ENCODE measurements at regions not wholly inside any gene's neighbourhood (a gene's known extent, or its start where the extent isn't known, plus 50 kb on each side); places are given as distances from the start of the nearest gene placed in this dataset.
"Not testable (repeated sequence)": the region's sequence is repeated elsewhere in the genome, so short reads cannot be mapped to it uniquely, and the experiment has no call there.

GRCh38 chr3:83251490-83251889, 1490.0 kb upstream of the GBE1 start:
- no peak for DNase-seq (ENCODE audit: low read depth in 4 of 4, low spot score in 1 of 4)

GRCh38 chr3:83250613-83251012, 1489.2 kb upstream of the GBE1 start:
- no peak for DNase-seq (ENCODE audit: low read depth in 4 of 4, low spot score in 1 of 4)

GRCh38 chr3:83248454-83248853, 1487.0 kb upstream of the GBE1 start:
- DNase-seq (ENCODE audit: low read depth in 4 of 4, low spot score in 1 of 4): no peak

- no peak for DNase-seq (ENCODE audit: low read depth in 4 of 4, low spot score in 1 of 4)
Observed at GRCh38 chr3:83235180-83235814, 1473.9 kb upstream of the GBE1 start.

GRCh38 chr3:83233715-83234114, 1472.3 kb upstream of the GBE1 start:
- DNase-seq (ENCODE audit: low read depth in 4 of 4, low spot score in 1 of 4): no peak

GRCh38 chr3:83230841-83231240, 1469.4 kb upstream of the GBE1 start:
- DNase-seq (ENCODE audit: low read depth in 4 of 4, low spot score in 1 of 4): no peak

GRCh38 chr3:83230376-83230775, 1468.9 kb upstream of the GBE1 start:
- DNase-seq (ENCODE audit: low read depth in 4 of 4, low spot score in 1 of 4): no peak

- DNase-seq (ENCODE audit: low read depth in 4 of 4, low spot score in 1 of 4): no peak
Observed at GRCh38 chr3:83226751-83227150, 1465.3 kb upstream of the GBE1 start.

GRCh38 chr3:83224101-83224868, 1462.8 kb upstream of the GBE1 start:
- no peak for DNase-seq (ENCODE audit: low read depth in 4 of 4, low spot score in 1 of 4)

- DNase-seq (ENCODE audit: low read depth in 4 of 4, low spot score in 1 of 4): no peak
Observed at GRCh38 chr3:83218383-83219200, 1457.1 kb upstream of the GBE1 start.

- not testable (repeated sequence) for DNase-seq (ENCODE audit: low read depth in 4 of 4, low spot score in 1 of 4)
Observed at GRCh38 chr3:83217595-83218118, 1456.2 kb upstream of the GBE1 start.

- DNase-seq (ENCODE audit: low read depth in 4 of 4, low spot score in 1 of 4): no peak
Observed at GRCh38 chr3:83216919-83217594, 1455.6 kb upstream of the GBE1 start.

GRCh38 chr3:83195243-83195642, 1433.8 kb upstream of the GBE1 start:
- no peak for DNase-seq (ENCODE audit: low read depth in 4 of 4, low spot score in 1 of 4)

- no peak for DNase-seq (ENCODE audit: low read depth in 4 of 4, low spot score in 1 of 4)
Observed at GRCh38 chr3:83193526-83193925, 1432.1 kb upstream of the GBE1 start.

GRCh38 chr3:83189634-83190033, 1428.2 kb upstream of the GBE1 start:
- no peak for DNase-seq (ENCODE audit: low read depth in 4 of 4, low spot score in 1 of 4)

- DNase-seq (ENCODE audit: low read depth in 4 of 4, low spot score in 1 of 4): no peak
Observed at GRCh38 chr3:83169473-83169872, 1408.0 kb upstream of the GBE1 start.

- no peak for DNase-seq (ENCODE audit: low read depth in 4 of 4, low spot score in 1 of 4)
Observed at GRCh38 chr3:83150896-83151295, 1389.5 kb upstream of the GBE1 start.

GRCh38 chr3:83140983-83141382, 1379.5 kb upstream of the GBE1 start:
- DNase-seq (ENCODE audit: low read depth in 4 of 4, low spot score in 1 of 4): no peak

- DNase-seq (ENCODE audit: low read depth in 4 of 4, low spot score in 1 of 4): no peak
Observed at GRCh38 chr3:83131236-83131635, 1369.8 kb upstream of the GBE1 start.

- no peak for DNase-seq (ENCODE audit: low read depth in 4 of 4, low spot score in 1 of 4)
Observed at GRCh38 chr3:83122774-83123350, 1361.4 kb upstream of the GBE1 start.

- no peak for DNase-seq (ENCODE audit: low read depth in 4 of 4, low spot score in 1 of 4)
Observed at GRCh38 chr3:83093222-83093572, 1331.8 kb upstream of the GBE1 start.

All from stimulated activated CD4-positive, alpha-beta T cell treated with anti-CD3 and anti-CD28 coated beads, Interleukin-1b, Interleukin-23, amount 100 ng/mL, for 24 hours (primary cell).